ENCODE measurements at regions not wholly inside any gene's neighbourhood (a gene's known extent, or its start where the extent isn't known, plus 50 kb on each side); places are given as distances from the start of the nearest gene placed in this dataset.

- no peak overlapping the region for H3K27ac ChIP-seq (ENCODE audit: low read length in 2 of 2)
- H3K27me3 ChIP-seq (replicated peaks in 1 of 4; ENCODE audit: control extremely low read depth in 1 of 4, control insufficient read depth in 3 of 4, insufficient read depth in 4 of 4, low read length in 3 of 4) = no peaks in the 10 kb centered on the region
- 91% methylated on average over 8 of the region's 12 CpGs for WGBS (ENCODE audit: insufficient coverage)
- no peaks in the 10 kb centered on the region for H3K4me1 ChIP-seq (ENCODE audit: control insufficient read depth in 2 of 2, insufficient read depth in 2 of 2, low read length in 2 of 2)
- H3K9me3 ChIP-seq (ENCODE audit: control extremely low read depth in 1 of 3, control insufficient read depth in 2 of 3, insufficient read depth in 1 of 3, low read length in 2 of 3) = peaks cover 0 to 28% (median 0%) of the 10 kb centered on the region in 3 donors
- no peak overlapping the region for H3K27ac Mint-ChIP-seq
- H3K36me3 ChIP-seq (replicated peaks in 1 of 2; ENCODE audit: control extremely low read depth in 1 of 2, control insufficient read depth in 1 of 2, extremely low read depth in 1 of 2, insufficient read depth in 2 of 2, low read length in 1 of 2) = no peaks in the 10 kb centered on the region
- CTCF ChIA-PET = no interaction called here
- H2AFZ ChIP-seq (ENCODE audit: insufficient read depth, low read depth, low read length, poor library complexity, severe bottlenecking) = no peak overlapping the region
- no peak overlapping the region for H3K4me3 Mint-ChIP-seq
- intact Hi-C loops (cut with micrococcal nuclease) = no loop called here
- H3K9me3 Mint-ChIP-seq (ENCODE audit: insufficient read depth) = peaks cover 5% of the 10 kb centered on the region
- no peaks in the 10 kb centered on the region for H3K4me1 Mint-ChIP-seq
- ATAC-seq (ENCODE audit: low read depth) = no peak
- H4K20me1 ChIP-seq (ENCODE audit: control insufficient read depth, insufficient read depth, low read length, poor library complexity, severe bottlenecking) = no peaks in the 10 kb centered on the region
- peaks cover 10% of the 10 kb centered on the region for H3K27me3 Mint-ChIP-seq
- no peak overlapping the region for H3K4me2 ChIP-seq (replicated peaks; ENCODE audit: low read depth, low read length, poor library complexity, severe bottlenecking)
- DNase-seq = no peak
- no peak for TF ChIP-seq CTCF (IDR thresholded peaks at IDR 0.05)
- TF ChIP-seq EZH2 (IDR thresholded peaks at IDR 0.05; ENCODE audit: borderline replicate concordance, insufficient read depth, low read depth, low read length, poor library complexity, severe bottlenecking) = no peak
- H3K9ac ChIP-seq (ENCODE audit: low read length) = no peak overlapping the region
- no peak overlapping the region for H3K4me3 ChIP-seq (ENCODE audit: control extremely low read depth in 1 of 5, extremely low read depth in 1 of 5, insufficient read depth in 1 of 5, low read depth in 2 of 5, low read length in 4 of 5)
- H3K79me2 ChIP-seq (ENCODE audit: control insufficient read depth, insufficient read depth, low read length) = no peaks in the 10 kb centered on the region
- POLR2A ChIA-PET = no interaction called here
Measured at GRCh38 chr22:47610281-47610680, 847.8 kb downstream of the TBC1D22A start.

- Histone ChIP-seq H4K20me1 (ENCODE audit: control insufficient read depth, insufficient read depth, low read length, poor library complexity, severe bottlenecking) (no peaks in the 10 kb centered on the region), H3K9ac (ENCODE audit: low read length) (no peak overlapping the region), H3K4me1 (ENCODE audit: control insufficient read depth in 2 of 2, insufficient read depth in 2 of 2, low read length in 2 of 2) (no peaks in the 10 kb centered on the region), H3K27me3 (replicated peaks in 1 of 4; ENCODE audit: control extremely low read depth in 1 of 4, control insufficient read depth in 3 of 4, insufficient read depth in 4 of 4, low read length in 3 of 4) (no peaks in the 10 kb centered on the region), H3K4me2 (replicated peaks; ENCODE audit: low read depth, low read length, poor library complexity, severe bottlenecking) (no peak overlapping the region), H3K9me3 (ENCODE audit: control extremely low read depth in 1 of 3, control insufficient read depth in 2 of 3, insufficient read depth in 1 of 3, low read length in 2 of 3) (peaks cover 0 to 28% (median 0%) of the 10 kb centered on the region in 3 donors), H2AFZ (ENCODE audit: insufficient read depth, low read depth, low read length, poor library complexity, severe bottlenecking) (no peak overlapping the region), H3K79me2 (ENCODE audit: control insufficient read depth, insufficient read depth, low read length) (no peaks in the 10 kb centered on the region), H3K4me3 (ENCODE audit: control extremely low read depth in 1 of 5, extremely low read depth in 1 of 5, insufficient read depth in 1 of 5, low read depth in 2 of 5, low read length in 4 of 5) (no peak overlapping the region), H3K36me3 (replicated peaks in 1 of 2; ENCODE audit: control extremely low read depth in 1 of 2, control insufficient read depth in 1 of 2, extremely low read depth in 1 of 2, insufficient read depth in 2 of 2, low read length in 1 of 2) (no peaks in the 10 kb centered on the region), H3K27ac (ENCODE audit: low read length in 2 of 2) (no peak overlapping the region)
- H3K4me3 Mint-ChIP-seq = no peak overlapping the region
- DNase-seq (no peak), ATAC-seq (ENCODE audit: low read depth) (no peak)
- no peaks in the 10 kb centered on the region for H3K4me1 Mint-ChIP-seq
- ChIA-PET POLR2A (no interaction called here), CTCF (no interaction called here)
- peaks cover 10% of the 10 kb centered on the region for H3K27me3 Mint-ChIP-seq
- no peak overlapping the region for H3K27ac Mint-ChIP-seq
- peaks cover 5% of the 10 kb centered on the region for H3K9me3 Mint-ChIP-seq (ENCODE audit: insufficient read depth)
- WGBS (ENCODE audit: insufficient coverage) = 87% methylated on average over 12 of the region's 13 CpGs
- intact Hi-C loops (cut with micrococcal nuclease) = no loop called here
- no peak for TF ChIP-seq EZH2 (IDR thresholded peaks at IDR 0.05; ENCODE audit: borderline replicate concordance, insufficient read depth, low read depth, low read length, poor library complexity, severe bottlenecking)
- no peak for TF ChIP-seq CTCF (IDR thresholded peaks at IDR 0.05)
Measured at GRCh38 chr22:47609653-47610052, 847.2 kb downstream of the TBC1D22A start.
